ENCODE measurements at regions not wholly inside any gene's neighbourhood (a gene's known extent, or its start where the extent isn't known, plus 50 kb on each side); places are given as distances from the start of the nearest gene placed in this dataset.

DNA sequence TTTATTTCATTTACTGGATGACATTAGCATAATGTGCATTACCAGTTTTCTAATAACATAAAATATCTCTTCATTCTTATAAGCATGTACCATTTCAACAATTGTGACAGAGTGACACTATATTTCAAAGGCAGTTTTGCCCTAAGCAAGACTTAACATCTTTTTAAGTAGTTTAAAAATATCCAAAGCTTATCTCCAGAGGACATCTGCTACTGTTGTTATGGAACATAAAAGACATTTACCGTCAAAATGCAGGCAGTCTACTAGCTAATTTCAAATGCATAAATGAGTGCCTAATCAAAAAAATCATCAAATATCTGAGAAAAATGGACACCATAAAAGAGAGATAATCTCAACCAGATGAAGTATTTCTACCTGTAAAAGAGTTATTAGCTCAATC is 782.4 kb upstream of the BRINP3 start:
- no peak for TF ChIP-seq YY1 (IDR thresholded peaks at IDR 0.05; ENCODE audit: insufficient read depth, insufficient read length)
- TF ChIP-seq ZNF274 (IDR thresholded peaks at IDR 0.05; ENCODE audit: low read depth, low read length), result no peak
- no peak for TF ChIP-seq SUZ12 (IDR thresholded peaks at IDR 0.05; ENCODE audit: extremely low read depth, insufficient read depth, insufficient read length)

All from NT2/D1 (cell line).